HTR-8/SVneo (cell line): ENCODE measurements at regions not wholly inside any gene's neighbourhood (a gene's known extent, or its start where the extent isn't known, plus 50 kb on each side); places are given as distances from the start of the nearest gene placed in this dataset.
"Not testable (repeated sequence)": the region's sequence is repeated elsewhere in the genome, so short reads cannot be mapped to it uniquely, and the experiment has no call there.

Experiments used
- DNase-seq: peaks from one replicate; pipeline ENCODE4 v3.0.0; 2011; ENCODE audit warnings: low spot score, mixed read lengths; ENCODE audit not compliant: insufficient read length
- FAIRE-seq: peaks from 2 replicates; lab custom pipeline; 2011; peaks lifted over from hg19 to GRCh38; lab: Jason Lieb, UNC

GRCh38 chr4:30868111-30868895 lies 148.1 kb downstream of the PCDH7 start:
- FAIRE-seq (no peak), DNase-seq (no peak)

- FAIRE-seq, DNase-seq: not testable (repeated sequence)
Observed at GRCh38 chr4:30869387-30869786, 149.2 kb downstream of the PCDH7 start.

- DNase-seq (no peak), FAIRE-seq (no peak)
Observed at GRCh38 chr4:30870513-30870912, 150.3 kb downstream of the PCDH7 start.

GRCh38 chr4:30875658-30876269 lies 155.6 kb downstream of the PCDH7 start:
- FAIRE-seq, result no peak
- no peak for DNase-seq

- FAIRE-seq, result no peak
- DNase-seq, result no peak
Observed at GRCh38 chr4:30879855-30880598, 159.9 kb downstream of the PCDH7 start.

- DNase-seq (no peak), FAIRE-seq (no peak)
Observed at GRCh38 chr4:30881985-30882384, 161.8 kb downstream of the PCDH7 start.

- DNase-seq, result no peak
- no peak for FAIRE-seq
Observed at GRCh38 chr4:30882443-30882842, 162.3 kb downstream of the PCDH7 start.

GRCh38 chr4:30882995-30883675 lies 163.0 kb downstream of the PCDH7 start:
- no peak for FAIRE-seq

GRCh38 chr4:30901461-30902451 lies 181.6 kb downstream of the PCDH7 start:
- FAIRE-seq (no peak), DNase-seq (no peak)

More at GRCh38 chr4:30882995-30883675, 163.0 kb downstream of the PCDH7 start:
- no peak for DNase-seq

GRCh38 chr4:30903502-30904214 lies 183.5 kb downstream of the PCDH7 start:
- FAIRE-seq, result no peak
- peak; percentile 1 for DNase-seq

- DNase-seq (no peak), FAIRE-seq (no peak)
Observed at GRCh38 chr4:30904215-30904555, 184.0 kb downstream of the PCDH7 start.

- no peak for DNase-seq
- FAIRE-seq, result no peak
Observed at GRCh38 chr4:30904588-30904987, 184.4 kb downstream of the PCDH7 start.

GRCh38 chr4:30912098-30912714 lies 192.0 kb downstream of the PCDH7 start:
- DNase-seq, result peak; percentile 3
- FAIRE-seq, result no peak

GRCh38 chr4:30916337-30917274 lies 196.4 kb downstream of the PCDH7 start:
- FAIRE-seq, result no peak

GRCh38 chr4:30917946-30918345 lies 197.8 kb downstream of the PCDH7 start:
- FAIRE-seq (no peak), DNase-seq (no peak)

More at GRCh38 chr4:30916337-30917274, 196.4 kb downstream of the PCDH7 start:
- DNase-seq, result no peak

GRCh38 chr4:30919458-30919857 lies 199.3 kb downstream of the PCDH7 start:
- FAIRE-seq, result no peak

GRCh38 chr4:30920043-30920442 lies 199.9 kb downstream of the PCDH7 start:
- DNase-seq (no peak), FAIRE-seq (no peak)

More at GRCh38 chr4:30919458-30919857, 199.3 kb downstream of the PCDH7 start:
- DNase-seq, result no peak
